ENCODE measurements at regions not wholly inside any gene's neighbourhood (a gene's known extent, or its start where the extent isn't known, plus 50 kb on each side); places are given as distances from the start of the nearest gene placed in this dataset.

DNA sequence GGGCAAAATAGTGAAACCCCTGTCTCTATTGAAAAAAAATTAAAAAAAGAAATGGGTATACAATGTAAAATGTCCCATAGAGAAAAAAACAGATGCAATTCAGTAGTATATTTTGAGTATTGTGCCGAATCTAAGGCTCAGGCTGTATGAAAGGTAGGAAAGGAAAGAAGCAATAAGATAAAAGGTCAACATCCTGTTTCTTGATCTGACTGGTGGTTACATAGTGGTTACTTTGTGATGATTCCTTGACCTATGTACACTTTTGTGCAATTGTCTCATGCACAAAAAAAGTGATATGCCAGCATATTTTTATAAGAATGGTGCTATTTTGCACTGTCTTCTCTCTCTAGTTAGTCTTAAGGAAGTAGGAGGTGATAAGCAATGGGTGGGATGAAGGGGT is 1333.7 kb upstream of the TMEFF2 start:
- WGBS (ENCODE audit: missing lambda C conversion rate) = 78% methylated on average over 1 of the region's 1 CpG
- CTCF ChIA-PET = no interaction called here
- FAIRE-seq = no peak

DNA sequence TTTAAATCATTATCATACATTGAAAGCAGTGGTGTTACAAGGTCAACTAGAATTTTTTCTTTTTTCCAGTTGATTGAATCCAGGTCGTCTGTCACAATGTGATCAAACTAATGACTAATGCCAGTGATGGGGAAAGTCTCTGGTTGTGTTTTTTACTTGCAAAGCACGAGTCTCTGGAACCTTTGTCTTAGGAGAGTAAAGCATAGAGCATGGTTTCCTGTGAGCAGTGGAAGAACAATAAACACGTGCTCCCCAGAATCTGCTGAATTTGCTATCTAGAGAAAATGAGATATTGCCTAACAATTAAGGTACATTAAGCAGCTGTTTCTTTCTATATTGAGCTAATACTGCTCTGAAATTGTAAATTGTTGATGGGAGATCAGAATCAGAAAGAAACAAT is 1332.4 kb upstream of the TMEFF2 start:
- Histone ChIP-seq H3K9me3 (no peaks in the 10 kb centered on the region), H3K27ac (no peak overlapping the region), H3K4me2 (no peak overlapping the region), H3K4me1 (no peaks in the 10 kb centered on the region), H3K4me3 (no peak overlapping the region)
- ChIA-PET POLR2A (no interaction called here), CTCF (no interaction called here)
- TF ChIP-seq GATA3 (IDR thresholded peaks at IDR 0.05; ENCODE audit: borderline replicate concordance) (no peak), NPAS2 (CRISPR knock-in tag; IDR thresholded peaks at IDR 0.05; ENCODE audit: borderline replicate concordance) (no peak), TFCP2L1 (CRISPR knock-in tag; IDR thresholded peaks at IDR 0.05) (no peak), FOSL2 (IDR thresholded peaks at IDR 0.05) (no peak), FOSL2 (CRISPR knock-in tag; IDR thresholded peaks at IDR 0.05) (no peak), CBX2 (IDR thresholded peaks at IDR 0.05; ENCODE audit: borderline replicate concordance, low read depth) (no peak), RFX5 (IDR thresholded peaks at IDR 0.05) (no peak), HEYL (CRISPR knock-in tag; IDR thresholded peaks at IDR 0.05) (no peak), RCOR1 (IDR thresholded peaks at IDR 0.05; ENCODE audit: low read depth, low read length) (no peak), RNF2 (IDR thresholded peaks at IDR 0.05; ENCODE audit: borderline replicate concordance, low read depth) (no peak), MAZ (IDR thresholded peaks at IDR 0.05; ENCODE audit: borderline replicate concordance, low read depth, low read length) (no peak), HDAC2 (IDR thresholded peaks at IDR 0.05) (no peak), RARB (CRISPR knock-in tag; IDR thresholded peaks at IDR 0.05) (no peak)
- TF ChIP-seq, protein P1, sequence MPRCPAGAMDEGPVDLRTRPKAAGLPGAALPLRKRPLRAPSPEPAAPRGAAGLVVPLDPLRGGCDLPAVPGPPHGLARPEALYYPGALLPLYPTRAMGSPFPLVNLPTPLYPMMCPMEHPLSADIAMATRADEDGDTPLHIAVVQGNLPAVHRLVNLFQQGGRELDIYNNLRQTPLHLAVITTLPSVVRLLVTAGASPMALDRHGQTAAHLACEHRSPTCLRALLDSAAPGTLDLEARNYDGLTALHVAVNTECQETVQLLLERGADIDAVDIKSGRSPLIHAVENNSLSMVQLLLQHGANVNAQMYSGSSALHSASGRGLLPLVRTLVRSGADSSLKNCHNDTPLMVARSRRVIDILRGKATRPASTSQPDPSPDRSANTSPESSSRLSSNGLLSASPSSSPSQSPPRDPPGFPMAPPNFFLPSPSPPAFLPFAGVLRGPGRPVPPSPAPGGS (IDR thresholded peaks at IDR 0.05) = no peak
- TF ChIP-seq, protein P2, sequence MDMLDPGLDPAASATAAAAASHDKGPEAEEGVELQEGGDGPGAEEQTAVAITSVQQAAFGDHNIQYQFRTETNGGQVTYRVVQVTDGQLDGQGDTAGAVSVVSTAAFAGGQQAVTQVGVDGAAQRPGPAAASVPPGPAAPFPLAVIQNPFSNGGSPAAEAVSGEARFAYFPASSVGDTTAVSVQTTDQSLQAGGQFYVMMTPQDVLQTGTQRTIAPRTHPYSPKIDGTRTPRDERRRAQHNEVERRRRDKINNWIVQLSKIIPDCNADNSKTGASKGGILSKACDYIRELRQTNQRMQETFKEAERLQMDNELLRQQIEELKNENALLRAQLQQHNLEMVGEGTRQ (IDR thresholded peaks at IDR 0.05) = no peak
- TF ChIP-seq, protein P3, sequence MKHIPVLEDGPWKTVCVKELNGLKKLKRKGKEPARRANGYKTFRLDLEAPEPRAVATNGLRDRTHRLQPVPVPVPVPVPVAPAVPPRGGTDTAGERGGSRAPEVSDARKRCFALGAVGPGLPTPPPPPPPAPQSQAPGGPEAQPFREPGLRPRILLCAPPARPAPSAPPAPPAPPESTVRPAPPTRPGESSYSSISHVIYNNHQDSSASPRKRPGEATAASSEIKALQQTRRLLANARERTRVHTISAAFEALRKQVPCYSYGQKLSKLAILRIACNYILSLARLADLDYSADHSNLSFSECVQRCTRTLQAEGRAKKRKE (CRISPR knock-in tag; IDR thresholded peaks at IDR 0.05; ENCODE audit: low read depth) = no peak
- ATAC-seq = no peak
- no peak for DNase-seq (ENCODE audit: low read depth in 1 of 2, low spot score in 1 of 2)
- 31% methylated on average over 3 of the region's 3 CpGs for WGBS (ENCODE audit: missing lambda C conversion rate)
- no peak for FAIRE-seq

More for the DNA sequence above, 1333.7 kb upstream of the TMEFF2 start:
- POLR2A ChIA-PET = no interaction called here
- Histone ChIP-seq H3K4me2 (no peak overlapping the region), H3K4me3 (no peak overlapping the region), H3K4me1 (no peaks in the 10 kb centered on the region), H3K27ac (no peak overlapping the region), H3K9me3 (no peaks in the 10 kb centered on the region)
- no peak for ATAC-seq
- TF ChIP-seq CHD4 (IDR thresholded peaks at IDR 0.05; ENCODE audit: borderline replicate concordance) = no peak
- no peak for TF ChIP-seq ZNF302 (CRISPR knock-in tag; IDR thresholded peaks at IDR 0.05)
- TF ChIP-seq TFCP2L1 (CRISPR knock-in tag; IDR thresholded peaks at IDR 0.05) = no peak
- TF ChIP-seq FOSB (CRISPR knock-in tag; IDR thresholded peaks at IDR 0.05) = no peak
- TF ChIP-seq, protein P2 (IDR thresholded peaks at IDR 0.05) = no peak
- TF ChIP-seq CBX2 (IDR thresholded peaks at IDR 0.05; ENCODE audit: borderline replicate concordance, low read depth) = no peak
- no peak for TF ChIP-seq BHLHE40 (IDR thresholded peaks at IDR 0.05; ENCODE audit: low read depth, low read length)
- no peak for TF ChIP-seq EP300 (IDR thresholded peaks at IDR 0.05)
- TF ChIP-seq RARB (CRISPR knock-in tag; IDR thresholded peaks at IDR 0.05) = no peak
- TF ChIP-seq MYC (IDR thresholded peaks at IDR 0.05; ENCODE audit: borderline replicate concordance, low read length) = no peak
- TF ChIP-seq RAD21 (conservative IDR thresholded peaks at IDR 0.05 in 1 of 2, IDR thresholded peaks at IDR 0.05 in 1 of 2) = no peak
- TF ChIP-seq POLR2AphosphoS2 (conservative IDR thresholded peaks at IDR 0.05; ENCODE audit: low read length) = no peak
- no peak for DNase-seq (ENCODE audit: low read depth in 1 of 2, low spot score in 1 of 2)
